Neural crest cell (in vitro differentiated cells): ENCODE measurements at regions not wholly inside any gene's neighbourhood (a gene's known extent, or its start where the extent isn't known, plus 50 kb on each side); places are given as distances from the start of the nearest gene placed in this dataset.

ENCODE experiments used
- DNase-seq: peaks from one replicate; pipeline ENCODE4 v3.0.0; 2021; ENCODE audit warnings: low read depth, mixed read lengths, low spot score
- H3K27ac Mint-ChIP-seq: one replicate; pipeline ENCODE4 v1.8.0; 2021; ENCODE audit warnings: mild to moderate bottlenecking, mixed read lengths; ENCODE audit not compliant: unreplicated experiment
- H3K27me3 Mint-ChIP-seq: 2 replicates; pipeline ENCODE4 v1.8.0; 2021; ENCODE audit warnings: low read depth, mild to moderate bottlenecking, mixed read lengths
- H3K36me3 Mint-ChIP-seq: 2 replicates; pipeline ENCODE4 v1.8.0; 2021; ENCODE audit warnings: low read depth, mild to moderate bottlenecking, mixed read lengths
- H3K4me1 Mint-ChIP-seq: 2 replicates; pipeline ENCODE4 v1.8.0; 2021; ENCODE audit warnings: mixed read lengths
- H3K4me3 Mint-ChIP-seq: one replicate; pipeline ENCODE4 v1.8.0; 2021; ENCODE audit warnings: mild to moderate bottlenecking, mixed read lengths
- H3K9me3 Mint-ChIP-seq: 2 replicates; pipeline ENCODE4 v1.8.0; 2021; ENCODE audit warnings: mixed read lengths
- TF ChIP-seq, protein P1 (sequence below): fragments of 200-600 bp; sonication (generic); conservative IDR thresholded peaks from 2 replicates; pipeline ENCODE4 v1.5.0; 2021; ENCODE audit warnings: antibody characterized with exemption, mild to moderate bottlenecking

DNA sequence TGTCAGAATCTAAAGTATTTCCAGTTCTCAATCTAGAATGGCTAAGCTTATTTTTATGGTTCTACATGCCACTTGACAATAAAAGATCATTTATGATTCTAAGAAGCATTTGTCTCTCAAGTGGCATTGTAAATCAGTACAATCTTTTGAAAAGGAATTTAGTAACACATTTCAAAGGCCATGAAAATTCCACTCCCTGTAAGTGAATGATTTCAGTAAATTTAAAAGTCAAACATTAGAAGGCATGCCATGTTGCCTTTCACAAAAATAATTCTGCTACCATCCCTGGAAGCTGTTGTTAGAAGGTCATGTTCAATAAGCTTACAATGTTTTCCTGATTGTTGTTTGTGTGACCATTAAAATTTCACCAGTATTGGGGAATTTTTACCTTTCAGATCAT, 142.9 kb downstream of the RPIA start:
- Mint-ChIP-seq H3K27me3 (no peaks in the 10 kb centered on the region), H3K27ac (no peak overlapping the region), H3K4me3 (no peak overlapping the region), H3K36me3 (peaks cover 3% of the 10 kb centered on the region), H3K9me3 (peaks cover 17% of the 10 kb centered on the region), H3K4me1 (no peaks in the 10 kb centered on the region)
- TF ChIP-seq, protein P1, sequence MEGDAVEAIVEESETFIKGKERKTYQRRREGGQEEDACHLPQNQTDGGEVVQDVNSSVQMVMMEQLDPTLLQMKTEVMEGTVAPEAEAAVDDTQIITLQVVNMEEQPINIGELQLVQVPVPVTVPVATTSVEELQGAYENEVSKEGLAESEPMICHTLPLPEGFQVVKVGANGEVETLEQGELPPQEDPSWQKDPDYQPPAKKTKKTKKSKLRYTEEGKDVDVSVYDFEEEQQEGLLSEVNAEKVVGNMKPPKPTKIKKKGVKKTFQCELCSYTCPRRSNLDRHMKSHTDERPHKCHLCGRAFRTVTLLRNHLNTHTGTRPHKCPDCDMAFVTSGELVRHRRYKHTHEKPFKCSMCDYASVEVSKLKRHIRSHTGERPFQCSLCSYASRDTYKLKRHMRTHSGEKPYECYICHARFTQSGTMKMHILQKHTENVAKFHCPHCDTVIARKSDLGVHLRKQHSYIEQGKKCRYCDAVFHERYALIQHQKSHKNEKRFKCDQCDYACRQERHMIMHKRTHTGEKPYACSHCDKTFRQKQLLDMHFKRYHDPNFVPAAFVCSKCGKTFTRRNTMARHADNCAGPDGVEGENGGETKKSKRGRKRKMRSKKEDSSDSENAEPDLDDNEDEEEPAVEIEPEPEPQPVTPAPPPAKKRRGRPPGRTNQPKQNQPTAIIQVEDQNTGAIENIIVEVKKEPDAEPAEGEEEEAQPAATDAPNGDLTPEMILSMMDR, result no peak
- DNase-seq, result no peak

DNA sequence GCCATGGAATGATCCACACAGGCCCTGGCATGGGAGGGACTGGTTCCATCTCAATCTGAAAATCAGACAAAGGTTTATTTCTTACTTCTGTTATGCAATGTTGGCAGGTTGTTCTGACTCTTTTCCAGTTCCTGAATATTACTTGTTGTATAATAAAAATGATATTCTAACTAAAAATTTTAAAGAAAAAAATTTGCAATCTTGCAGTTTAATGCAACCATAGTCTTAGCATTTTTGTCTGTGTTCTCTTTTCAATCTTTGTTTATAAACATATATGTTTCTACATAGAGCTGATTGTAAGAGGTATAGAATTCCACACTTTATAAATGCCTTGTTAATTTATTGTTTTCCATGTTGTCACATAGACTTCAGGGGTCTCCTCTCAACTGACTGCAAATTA, 143.4 kb downstream of the RPIA start:
- H3K4me1 Mint-ChIP-seq, result no peaks in the 10 kb centered on the region
- H3K4me3 Mint-ChIP-seq, result no peak overlapping the region

DNA sequence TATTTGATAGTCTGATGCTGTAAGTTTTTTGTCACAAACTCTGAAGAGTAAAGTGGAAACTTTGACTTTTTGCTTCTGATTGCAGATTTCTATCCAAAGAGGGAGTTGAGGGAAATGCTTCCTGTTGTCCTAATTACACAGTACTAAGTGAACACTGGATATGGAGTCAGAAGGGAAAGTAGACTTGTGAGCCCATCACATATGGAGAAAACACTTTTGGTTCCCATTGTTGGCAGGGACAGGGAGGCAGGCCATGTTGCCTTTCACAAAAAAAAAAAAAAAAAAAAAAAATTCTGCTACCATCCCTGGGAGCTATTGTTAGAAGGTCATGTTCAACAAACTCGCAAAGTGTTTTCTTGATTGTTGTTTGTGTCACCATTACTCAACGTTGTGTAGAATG, 144.3 kb downstream of the RPIA start:
- Mint-ChIP-seq H3K27me3 (no peaks in the 10 kb centered on the region), H3K4me1 (no peaks in the 10 kb centered on the region), H3K4me3 (no peak overlapping the region), H3K27ac (no peak overlapping the region), H3K36me3 (peaks cover 3% of the 10 kb centered on the region), H3K9me3 (peaks cover 11% of the 10 kb centered on the region)
- TF ChIP-seq, protein P1, result no peak
- DNase-seq, result no peak

More for the DNA sequence above, 143.4 kb downstream of the RPIA start:
- H3K27me3 Mint-ChIP-seq, result no peaks in the 10 kb centered on the region
- DNase-seq, result no peak
- TF ChIP-seq, protein P1, result no peak
- peaks cover 3% of the 10 kb centered on the region for H3K36me3 Mint-ChIP-seq
- H3K9me3 Mint-ChIP-seq, result peaks cover 13% of the 10 kb centered on the region
- no peak overlapping the region for H3K27ac Mint-ChIP-seq

DNA sequence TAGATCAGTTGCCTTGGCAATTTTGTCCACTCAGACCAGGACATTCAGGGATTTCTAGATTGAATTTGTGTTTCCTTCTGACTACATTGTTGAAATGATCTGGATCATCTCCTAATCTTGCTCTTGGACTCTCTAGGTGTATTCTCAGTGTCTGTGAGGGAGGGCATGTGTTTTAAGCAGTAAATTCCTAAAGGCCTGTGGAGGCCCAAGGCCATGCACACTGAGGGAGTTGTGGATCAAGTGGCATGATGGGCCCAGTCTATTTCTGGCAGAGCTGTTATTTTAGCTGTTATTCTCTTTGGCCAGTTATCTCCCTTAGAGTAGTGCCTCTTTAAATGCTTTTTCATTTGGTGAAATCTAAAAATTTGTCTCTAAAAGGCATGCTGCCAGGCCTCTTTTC, 144.9 kb downstream of the RPIA start:
- peaks cover 3% of the 10 kb centered on the region for H3K36me3 Mint-ChIP-seq
- DNase-seq, result no peak
- TF ChIP-seq, protein P1, result no peak
- H3K4me3 Mint-ChIP-seq, result no peak overlapping the region
- no peak overlapping the region for H3K27ac Mint-ChIP-seq
- no peaks in the 10 kb centered on the region for H3K27me3 Mint-ChIP-seq
- H3K4me1 Mint-ChIP-seq, result no peaks in the 10 kb centered on the region
- peaks cover 11% of the 10 kb centered on the region for H3K9me3 Mint-ChIP-seq

DNA sequence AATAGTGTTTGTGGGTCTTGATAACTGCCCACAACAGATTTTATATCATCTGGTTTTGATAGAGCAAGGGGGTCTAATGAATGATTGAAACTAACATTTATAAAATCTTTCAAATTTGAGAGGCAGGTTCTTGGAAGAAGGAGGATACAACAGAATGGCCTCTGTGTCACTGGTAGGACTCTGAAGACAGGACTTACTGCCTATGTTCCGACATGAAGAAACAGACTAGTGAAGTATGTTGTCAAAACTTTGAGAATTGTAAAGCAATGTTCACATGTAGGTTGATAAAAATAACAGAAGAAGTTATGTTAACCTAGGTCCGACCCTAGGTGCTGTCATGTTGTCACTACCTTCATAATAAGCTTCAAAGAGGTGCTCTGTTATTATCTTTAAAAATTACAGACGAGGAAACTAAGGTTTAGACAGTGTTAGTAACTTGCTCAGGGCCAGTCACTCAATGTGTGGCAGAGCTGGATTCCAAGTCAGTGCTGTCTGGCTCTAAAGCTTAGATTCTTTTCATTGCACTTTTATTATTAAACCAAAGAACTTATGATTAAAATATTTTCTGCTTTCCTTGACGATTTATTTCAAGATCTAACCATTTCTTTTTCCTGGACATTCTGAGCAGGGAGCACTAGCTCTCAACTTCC, 146.2 kb downstream of the RPIA start:
- no peak for DNase-seq
- no peaks in the 10 kb centered on the region for H3K4me1 Mint-ChIP-seq
- TF ChIP-seq, protein P1, result no peak
- H3K4me3 Mint-ChIP-seq, result no peak overlapping the region
- no peaks in the 10 kb centered on the region for H3K27me3 Mint-ChIP-seq
- peaks cover 3% of the 10 kb centered on the region for H3K36me3 Mint-ChIP-seq
- H3K27ac Mint-ChIP-seq, result no peak overlapping the region
- H3K9me3 Mint-ChIP-seq, result peaks cover 11% of the 10 kb centered on the region
